Trophoblast cell (in vitro differentiated cells and primary cell): ENCODE measurements at regions not wholly inside any gene's neighbourhood (a gene's known extent, or its start where the extent isn't known, plus 50 kb on each side); places are given as distances from the start of the nearest gene placed in this dataset.

Experiments
- DNase-seq, 2 donors: peaks; one replicate each; pipeline ENCODE4 v3.0.0-alpha.2; 2016
- H2AFZ ChIP-seq: 2 replicates; pipeline ENCODE4 v1.6.1; 2013; ENCODE audit warnings: low read length, moderate library complexity, mild to moderate bottlenecking; ENCODE audit not compliant: insufficient read depth, poor library complexity
- H2AK5ac ChIP-seq: 2 replicates; pipeline ENCODE4 v1.6.1; 2013; ENCODE audit warnings: mild to moderate bottlenecking, low read length
- H2BK120ac ChIP-seq: 2 replicates; pipeline ENCODE4 v1.6.1; 2013; ENCODE audit warnings: low read length, mild to moderate bottlenecking, moderate library complexity; ENCODE audit not compliant: insufficient read depth, poor library complexity
- H2BK12ac ChIP-seq: 2 replicates; pipeline ENCODE4 v1.6.1; 2013; ENCODE audit warnings: mild to moderate bottlenecking, low read length, moderate library complexity
- H2BK5ac ChIP-seq: 2 replicates; pipeline ENCODE4 v1.6.1; 2013; ENCODE audit warnings: low read length, low read depth, moderate library complexity, mild to moderate bottlenecking; ENCODE audit not compliant: poor library complexity
- H3K14ac ChIP-seq: 2 replicates; pipeline ENCODE4 v1.6.1; 2013; ENCODE audit warnings: mild to moderate bottlenecking, low read length
- H3K18ac ChIP-seq: 2 replicates; pipeline ENCODE4 v1.6.1; 2013; ENCODE audit warnings: mild to moderate bottlenecking, low read length
- H3K23ac ChIP-seq: 2 replicates; pipeline ENCODE4 v1.6.1; 2013; ENCODE audit warnings: low read length
- H3K27ac ChIP-seq: 2 replicates; pipeline ENCODE4 v1.5.1; 2013; ENCODE audit warnings: low read depth, mild to moderate bottlenecking, inconsistent platforms, low read length, moderate library complexity
- H3K27me3 ChIP-seq: 2 replicates; pipeline ENCODE4 v1.6.1; 2013; ENCODE audit warnings: inconsistent platforms, mild to moderate bottlenecking, low read length, moderate library complexity; ENCODE audit not compliant: insufficient read depth
- H3K36me3 ChIP-seq, 2 experiments: 1 replicate in 1 of 2; 2 replicates in 1 of 2; pipeline ENCODE4 v1.6.1; 2013; ENCODE audit warnings: low read length in 2 of 2, mild to moderate bottlenecking in 2 of 2, moderate library complexity in 1 of 2; ENCODE audit not compliant: insufficient read depth in 2 of 2, control insufficient read depth in 1 of 2
- H3K4ac ChIP-seq: 2 replicates; pipeline ENCODE4 v1.6.1; 2013; ENCODE audit warnings: low read depth, mild to moderate bottlenecking, low read length, moderate library complexity
- H3K4me1 ChIP-seq, 2 experiments: 1 replicate in 1 of 2; 2 replicates in 1 of 2; pipeline ENCODE4 v1.6.1; 2013; ENCODE audit warnings: low read length in 2 of 2, mild to moderate bottlenecking in 2 of 2, moderate library complexity in 1 of 2; ENCODE audit not compliant: insufficient read depth in 2 of 2, control insufficient read depth in 1 of 2
- H3K4me2 ChIP-seq: 2 replicates; pipeline ENCODE4 v1.6.1; 2013; ENCODE audit warnings: inconsistent platforms, mild to moderate bottlenecking, low read length, moderate library complexity
- H3K4me3 ChIP-seq: 2 replicates; pipeline ENCODE4 v1.5.1; 2013; ENCODE audit warnings: mild to moderate bottlenecking, low read depth, low read length, inconsistent platforms
- H3K79me1 ChIP-seq: one replicate; pipeline ENCODE4 v1.6.1; 2013; ENCODE audit warnings: low read length
- H3K79me2 ChIP-seq: 2 replicates; pipeline ENCODE4 v1.6.1; 2013; ENCODE audit warnings: low read length, mild to moderate bottlenecking; ENCODE audit not compliant: control insufficient read depth, insufficient read depth, poor library complexity
- H3K9ac ChIP-seq: 2 replicates; pipeline ENCODE4 v1.6.1; 2013; ENCODE audit warnings: mild to moderate bottlenecking, low read length
- H3K9me3 ChIP-seq: 2 replicates; pipeline ENCODE4 v1.6.1; 2013; ENCODE audit warnings: low read depth, mild to moderate bottlenecking, control low read depth, inconsistent platforms, low read length; ENCODE audit not compliant: insufficient read depth
- H4K12ac ChIP-seq: 2 replicates; pipeline ENCODE4 v1.6.1; 2013; ENCODE audit warnings: low read depth, mild to moderate bottlenecking, low read length, moderate library complexity
- H4K8ac ChIP-seq: 2 replicates; pipeline ENCODE4 v1.6.1; 2013; ENCODE audit warnings: low read depth, mild to moderate bottlenecking, low read length, moderate library complexity
- H4K91ac ChIP-seq: one replicate; pipeline ENCODE4 v1.6.1; 2013; ENCODE audit warnings: low read depth, mild to moderate bottlenecking, low read length, moderate library complexity
- WGBS: extraction: QIAGEN DNeasy Blood & Tissue Kit; methylation state at CpG from one replicate; pipeline ENCODE4 v1.1.7; 2013; ENCODE audit warnings: missing lambda C conversion rate; ENCODE audit not compliant: insufficient read length, insufficient coverage; ENCODE audit errors: extremely low coverage; 5-methylcytosine and 5-hydroxymethylcytosine counted together

DNA sequence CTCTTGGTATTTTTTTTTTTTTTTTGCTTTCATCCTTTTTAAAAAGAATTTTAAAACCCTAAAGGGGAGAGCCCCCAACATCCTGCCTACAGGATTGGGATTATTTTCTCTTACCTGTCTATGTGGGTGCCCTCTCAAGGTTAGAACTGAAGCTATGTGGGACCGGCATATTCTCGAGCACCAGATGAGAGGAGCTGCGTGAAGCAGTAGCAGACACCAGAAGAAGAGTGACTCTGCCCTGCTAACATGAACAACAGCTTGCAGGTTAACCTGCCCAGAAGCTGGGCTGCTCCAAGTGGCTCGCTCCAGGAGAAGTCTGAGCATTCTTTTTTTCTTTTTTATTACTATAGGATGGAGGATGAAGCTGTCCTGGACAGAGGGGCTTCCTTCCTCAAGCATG lies 102.6 kb upstream of the SLC4A4 start:
- Histone ChIP-seq H3K4me1 (no peaks in the 10 kb centered on the region), H3K14ac (no peak overlapping the region), H2BK12ac (no peak overlapping the region), H3K4ac (no peak overlapping the region), H3K23ac (no peak overlapping the region), H2BK120ac (no peak overlapping the region), H3K4me2 (no peak overlapping the region), H3K36me3 (no peaks in the 10 kb centered on the region), H3K18ac (no peak overlapping the region), H3K79me2 (no peaks in the 10 kb centered on the region), H4K12ac (no peak overlapping the region), H3K9me3 (no peaks in the 10 kb centered on the region), H3K4me3 (no peak overlapping the region), H4K91ac (no peak overlapping the region), H4K8ac (no peak overlapping the region), H3K27me3 (no peaks in the 10 kb centered on the region), H3K9ac (no peak overlapping the region), H3K27ac (no peak overlapping the region), H2BK5ac (no peak overlapping the region), H2AFZ (no peak overlapping the region), H2AK5ac (no peak overlapping the region), H3K79me1 (no peaks in the 10 kb centered on the region)
- DNase-seq = no peak
- no CpG with 5 or more reads among the region's 4 CpGs for WGBS

DNA sequence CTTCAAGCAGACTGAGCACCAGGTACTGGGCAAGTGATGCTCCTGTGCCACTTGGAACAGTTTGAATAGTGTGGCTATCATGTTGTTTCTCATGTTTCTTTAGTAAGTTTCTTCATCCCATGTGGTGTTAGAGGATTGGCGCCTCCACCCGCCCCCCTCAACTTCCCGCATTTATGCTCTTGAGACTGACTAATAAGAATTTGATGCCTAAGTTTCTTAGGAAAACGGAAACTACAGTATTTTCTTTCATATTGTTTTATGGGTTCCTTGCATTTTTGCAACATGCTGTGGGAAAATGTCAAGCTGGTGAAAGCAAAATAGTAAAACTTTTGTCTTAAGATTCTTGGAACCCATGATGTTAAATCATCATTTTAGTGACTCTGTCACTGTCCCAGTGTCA lies 101.2 kb upstream of the SLC4A4 start:
- Histone ChIP-seq H3K9me3 (no peaks in the 10 kb centered on the region), H4K91ac (no peak overlapping the region), H4K12ac (no peak overlapping the region), H2BK5ac (no peak overlapping the region), H3K36me3 (no peaks in the 10 kb centered on the region), H3K4me1 (peaks cover 0 to 1% of the 10 kb centered on the region in 2 experiments), H2BK12ac (no peak overlapping the region), H3K9ac (no peak overlapping the region), H2BK120ac (no peak overlapping the region), H3K27ac (no peak overlapping the region), H3K4ac (no peak overlapping the region), H3K27me3 (no peaks in the 10 kb centered on the region), H3K79me2 (no peaks in the 10 kb centered on the region), H3K4me2 (no peak overlapping the region), H3K18ac (no peak overlapping the region), H3K4me3 (no peak overlapping the region), H4K8ac (no peak overlapping the region), H2AK5ac (no peak overlapping the region), H3K14ac (no peak overlapping the region), H2AFZ (no peak overlapping the region), H3K79me1 (no peaks in the 10 kb centered on the region), H3K23ac (no peak overlapping the region)
- DNase-seq = no peak
- WGBS = no CpG with 5 or more reads among the region's 4 CpGs

DNA sequence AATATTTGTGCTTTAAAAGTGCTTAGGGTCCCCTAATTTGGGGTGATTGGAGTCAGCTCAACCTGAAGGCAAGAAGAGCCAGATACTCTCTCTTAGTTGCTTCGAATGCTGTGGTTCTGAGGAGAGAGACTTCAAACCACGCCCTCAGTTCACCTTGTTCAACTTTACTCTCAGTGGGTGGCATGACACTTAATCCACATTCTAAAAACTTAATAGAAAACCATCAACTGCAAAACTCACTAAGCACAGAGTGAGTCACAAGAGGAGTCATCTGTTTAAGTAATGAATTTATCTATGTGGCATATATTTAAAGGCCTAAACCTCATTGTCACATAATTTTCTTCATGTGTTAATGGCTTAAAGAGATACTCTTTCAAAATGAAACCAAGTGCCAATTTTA lies 99.5 kb upstream of the SLC4A4 start:
- no peaks in the 10 kb centered on the region for H3K79me2 ChIP-seq
- H3K4me3 ChIP-seq = no peak overlapping the region
- H3K18ac ChIP-seq = no peak overlapping the region
- H4K91ac ChIP-seq = no peak overlapping the region
- H3K27ac ChIP-seq = no peak overlapping the region
- no peak overlapping the region for H3K4ac ChIP-seq
- H3K23ac ChIP-seq = no peak overlapping the region
- H4K8ac ChIP-seq = no peak overlapping the region
- H3K36me3 ChIP-seq = no peaks in the 10 kb centered on the region
- peaks cover 0 to 1% of the 10 kb centered on the region in 2 experiments for H3K4me1 ChIP-seq
- H3K4me2 ChIP-seq = no peak overlapping the region
- H2BK120ac ChIP-seq = no peak overlapping the region
- DNase-seq = no peak
- no peak overlapping the region for H4K12ac ChIP-seq
- no peak overlapping the region for H2BK12ac ChIP-seq
- no peaks in the 10 kb centered on the region for H3K79me1 ChIP-seq
- H2BK5ac ChIP-seq = no peak overlapping the region
- no peaks in the 10 kb centered on the region for H3K9me3 ChIP-seq
- no peaks in the 10 kb centered on the region for H3K27me3 ChIP-seq
- no peak overlapping the region for H3K14ac ChIP-seq
- no peak overlapping the region for H3K9ac ChIP-seq
- H2AK5ac ChIP-seq = no peak overlapping the region
- WGBS = no CpG with 5 or more reads among the region's 2 CpGs
- H2AFZ ChIP-seq = no peak overlapping the region

GRCh38 chr4:71240094-71240493 lies 98.7 kb upstream of the SLC4A4 start:
- no peaks in the 10 kb centered on the region for H3K79me2 ChIP-seq

More at GRCh38 chr4:71240094-71240493, 98.7 kb upstream of the SLC4A4 start:
- Histone ChIP-seq H2BK5ac (no peak overlapping the region), H3K4me3 (no peak overlapping the region), H3K27ac (no peak overlapping the region), H3K4me2 (no peak overlapping the region), H2BK120ac (no peak overlapping the region), H3K36me3 (no peaks in the 10 kb centered on the region), H3K9me3 (no peaks in the 10 kb centered on the region), H4K91ac (no peak overlapping the region), H3K9ac (no peak overlapping the region), H3K79me1 (no peaks in the 10 kb centered on the region), H4K12ac (no peak overlapping the region), H3K27me3 (no peaks in the 10 kb centered on the region), H3K4ac (no peak overlapping the region), H3K14ac (no peak overlapping the region), H3K18ac (no peak overlapping the region), H3K4me1 (peaks cover 0 to 1% of the 10 kb centered on the region in 2 experiments), H4K8ac (no peak overlapping the region), H2AK5ac (no peak overlapping the region), H2BK12ac (no peak overlapping the region), H2AFZ (no peak overlapping the region), H3K23ac (no peak overlapping the region)
- DNase-seq = no peak
- WGBS = no CpG with 5 or more reads among the region's 1 CpG
